Parathyroid adenoma (tissue), 2 donors: ENCODE measurements at regions not wholly inside any gene's neighbourhood (a gene's known extent, or its start where the extent isn't known, plus 50 kb on each side); places are given as distances from the start of the nearest gene placed in this dataset.

Source experiments
- H2AFZ ChIP-seq: fragments of 300-600 bp; sonication (generic); one replicate; pipeline ENCODE4 v1.7.0; 2017; ENCODE audit warnings: antibody characterized with exemption, mild to moderate bottlenecking
- H3K27ac ChIP-seq: fragments of 300-600 bp; sonication (generic); one replicate; pipeline ENCODE4 v1.7.0; 2017
- H3K27me3 ChIP-seq: fragments of 300-600 bp; sonication (generic); one replicate; pipeline ENCODE4 v1.7.0; 2017; ENCODE audit warnings: low read length; ENCODE audit not compliant: control insufficient read depth, insufficient read depth
- H3K36me3 ChIP-seq: fragments of 300-600 bp; sonication (generic); one replicate; pipeline ENCODE4 v1.7.0; 2017; ENCODE audit warnings: low read length; ENCODE audit not compliant: control insufficient read depth, insufficient read depth
- H3K4me1 ChIP-seq: fragments of 300-600 bp; sonication (generic); one replicate; pipeline ENCODE4 v1.7.0; 2017; ENCODE audit warnings: control low read depth
- H3K4me2 ChIP-seq: fragments of 300-600 bp; sonication (generic); one replicate; pipeline ENCODE4 v1.7.0; 2017; ENCODE audit warnings: low read length
- H3K4me3 ChIP-seq: fragments of 300-600 bp; sonication (generic); one replicate; pipeline ENCODE4 v1.7.0; 2017; ENCODE audit warnings: low read depth, low read length
- H3K79me2 ChIP-seq: fragments of 300-600 bp; sonication (generic); one replicate; pipeline ENCODE4 v1.7.0; 2017; ENCODE audit warnings: control low read depth
- H3K9ac ChIP-seq: fragments of 300-600 bp; sonication (generic); one replicate; pipeline ENCODE4 v1.7.0; 2017; ENCODE audit warnings: mild to moderate bottlenecking
- H3K9me3 ChIP-seq: fragments of 300-600 bp; sonication (generic); one replicate; pipeline ENCODE4 v1.7.0; 2017; ENCODE audit warnings: low read length; ENCODE audit not compliant: control insufficient read depth
- TF ChIP-seq, protein P1 (sequence below): fragments of 300-600 bp; sonication (generic); IDR thresholded peaks from one replicate; pipeline ENCODE4 v1.7.0; 2017; ENCODE audit warnings: antibody characterized with exemption, mild to moderate bottlenecking
- donor health status: primary hyperparathyroidism.

DNA sequence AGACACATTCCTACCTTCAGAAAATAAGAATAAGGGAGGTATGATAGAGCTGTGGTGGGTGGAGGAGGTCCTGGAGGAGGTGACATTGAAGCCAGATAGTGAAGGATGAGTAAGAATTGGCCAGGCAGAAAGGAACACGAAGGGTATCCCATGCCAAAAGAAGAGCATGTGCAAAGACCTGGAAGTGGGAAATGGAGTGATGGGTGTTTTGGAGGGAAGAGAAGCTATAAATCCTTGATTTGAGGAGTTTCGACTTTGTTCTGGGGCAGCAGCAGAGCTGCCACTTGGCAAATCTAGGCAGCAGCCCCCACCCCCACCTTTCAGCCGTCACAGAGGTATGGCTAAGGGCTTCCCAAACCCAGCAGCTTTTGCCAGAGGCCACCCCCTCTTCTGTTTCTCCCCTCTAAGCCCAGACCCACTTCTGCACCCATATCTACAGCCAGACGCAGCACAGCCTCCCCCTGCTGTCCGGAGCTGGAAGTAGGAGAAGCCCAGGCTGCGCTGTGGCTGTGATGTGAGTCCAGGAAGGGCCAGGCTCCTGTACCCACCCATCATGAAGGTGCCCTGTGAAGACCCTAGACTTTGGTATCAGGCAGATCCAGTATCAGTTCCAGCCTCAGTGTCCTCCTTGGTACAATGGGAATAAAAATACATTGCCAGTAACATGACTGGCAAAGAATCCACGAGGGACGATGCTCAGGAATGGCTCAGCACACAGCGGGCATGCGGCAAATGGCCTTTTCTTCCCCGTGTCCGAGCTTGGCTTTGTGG, 188.7 kb upstream of the LINGO1 start:
- Histone ChIP-seq H2AFZ (no peak overlapping the region), H3K9me3 (no peaks in the 10 kb centered on the region), H3K36me3 (no peaks in the 10 kb centered on the region), H3K4me3 (no peak overlapping the region), H3K27me3 (no peaks in the 10 kb centered on the region), H3K4me2 (no peak overlapping the region), H3K27ac (no peak overlapping the region), H3K9ac (no peak overlapping the region), H3K79me2 (no peaks in the 10 kb centered on the region), H3K4me1 (no peaks in the 10 kb centered on the region)
- TF ChIP-seq, protein P1, sequence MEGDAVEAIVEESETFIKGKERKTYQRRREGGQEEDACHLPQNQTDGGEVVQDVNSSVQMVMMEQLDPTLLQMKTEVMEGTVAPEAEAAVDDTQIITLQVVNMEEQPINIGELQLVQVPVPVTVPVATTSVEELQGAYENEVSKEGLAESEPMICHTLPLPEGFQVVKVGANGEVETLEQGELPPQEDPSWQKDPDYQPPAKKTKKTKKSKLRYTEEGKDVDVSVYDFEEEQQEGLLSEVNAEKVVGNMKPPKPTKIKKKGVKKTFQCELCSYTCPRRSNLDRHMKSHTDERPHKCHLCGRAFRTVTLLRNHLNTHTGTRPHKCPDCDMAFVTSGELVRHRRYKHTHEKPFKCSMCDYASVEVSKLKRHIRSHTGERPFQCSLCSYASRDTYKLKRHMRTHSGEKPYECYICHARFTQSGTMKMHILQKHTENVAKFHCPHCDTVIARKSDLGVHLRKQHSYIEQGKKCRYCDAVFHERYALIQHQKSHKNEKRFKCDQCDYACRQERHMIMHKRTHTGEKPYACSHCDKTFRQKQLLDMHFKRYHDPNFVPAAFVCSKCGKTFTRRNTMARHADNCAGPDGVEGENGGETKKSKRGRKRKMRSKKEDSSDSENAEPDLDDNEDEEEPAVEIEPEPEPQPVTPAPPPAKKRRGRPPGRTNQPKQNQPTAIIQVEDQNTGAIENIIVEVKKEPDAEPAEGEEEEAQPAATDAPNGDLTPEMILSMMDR: peak; percentile 48

DNA sequence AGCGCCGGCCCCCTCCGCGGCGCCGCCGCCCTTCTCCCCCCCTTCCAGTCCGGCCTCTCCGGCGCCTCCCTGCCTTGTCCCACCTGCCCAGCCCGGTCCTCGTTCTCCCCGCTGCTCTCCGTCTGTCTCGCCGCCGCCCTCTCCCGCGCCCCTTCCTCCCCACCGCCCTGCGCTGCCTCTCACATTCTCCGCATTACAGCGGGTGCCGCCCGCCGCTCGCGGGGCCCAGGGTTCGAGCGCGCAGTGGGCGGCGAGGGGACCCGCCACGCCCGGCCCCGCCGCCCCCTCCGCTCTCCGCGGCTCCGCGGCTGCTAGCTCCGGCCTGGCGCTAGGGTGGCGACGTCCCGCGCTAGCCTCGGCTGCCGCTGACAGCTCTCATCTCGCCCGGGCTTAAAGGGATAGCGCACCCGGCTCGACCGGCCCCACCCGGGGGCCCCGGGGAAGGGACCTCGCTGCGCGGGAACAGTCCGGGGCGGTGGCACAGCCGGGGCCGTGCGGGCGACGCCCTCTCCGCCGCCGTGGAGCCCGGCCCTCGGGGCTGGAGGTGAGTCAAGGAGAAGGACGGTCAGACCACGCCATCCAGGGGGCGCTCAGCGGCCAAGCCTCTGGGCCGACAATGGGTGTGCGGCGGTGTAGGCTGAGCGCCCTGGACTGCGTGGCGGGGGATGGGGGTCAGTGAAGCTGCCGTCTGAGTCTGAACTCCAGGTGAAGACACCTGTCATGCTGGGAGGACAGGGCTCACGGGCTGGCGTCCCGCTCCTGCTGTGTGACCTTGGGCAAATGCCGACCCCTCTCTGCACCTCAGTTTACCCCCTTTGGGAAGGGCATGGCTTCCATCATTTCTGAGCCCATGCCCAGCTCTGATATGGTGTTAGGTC, 187.4 kb upstream of the LINGO1 start:
- H3K4me1 ChIP-seq: no peaks in the 10 kb centered on the region
- H3K9ac ChIP-seq: no peak overlapping the region
- peak overlapping the region; percentile 38 for H3K4me2 ChIP-seq
- no peak overlapping the region for H3K27ac ChIP-seq
- no peaks in the 10 kb centered on the region for H3K9me3 ChIP-seq
- peak overlapping the region; percentile 42 for H2AFZ ChIP-seq
- no peaks in the 10 kb centered on the region for H3K36me3 ChIP-seq
- H3K27me3 ChIP-seq: no peaks in the 10 kb centered on the region
- TF ChIP-seq, protein P1: no peak
- H3K79me2 ChIP-seq: no peaks in the 10 kb centered on the region
- no peak overlapping the region for H3K4me3 ChIP-seq

DNA sequence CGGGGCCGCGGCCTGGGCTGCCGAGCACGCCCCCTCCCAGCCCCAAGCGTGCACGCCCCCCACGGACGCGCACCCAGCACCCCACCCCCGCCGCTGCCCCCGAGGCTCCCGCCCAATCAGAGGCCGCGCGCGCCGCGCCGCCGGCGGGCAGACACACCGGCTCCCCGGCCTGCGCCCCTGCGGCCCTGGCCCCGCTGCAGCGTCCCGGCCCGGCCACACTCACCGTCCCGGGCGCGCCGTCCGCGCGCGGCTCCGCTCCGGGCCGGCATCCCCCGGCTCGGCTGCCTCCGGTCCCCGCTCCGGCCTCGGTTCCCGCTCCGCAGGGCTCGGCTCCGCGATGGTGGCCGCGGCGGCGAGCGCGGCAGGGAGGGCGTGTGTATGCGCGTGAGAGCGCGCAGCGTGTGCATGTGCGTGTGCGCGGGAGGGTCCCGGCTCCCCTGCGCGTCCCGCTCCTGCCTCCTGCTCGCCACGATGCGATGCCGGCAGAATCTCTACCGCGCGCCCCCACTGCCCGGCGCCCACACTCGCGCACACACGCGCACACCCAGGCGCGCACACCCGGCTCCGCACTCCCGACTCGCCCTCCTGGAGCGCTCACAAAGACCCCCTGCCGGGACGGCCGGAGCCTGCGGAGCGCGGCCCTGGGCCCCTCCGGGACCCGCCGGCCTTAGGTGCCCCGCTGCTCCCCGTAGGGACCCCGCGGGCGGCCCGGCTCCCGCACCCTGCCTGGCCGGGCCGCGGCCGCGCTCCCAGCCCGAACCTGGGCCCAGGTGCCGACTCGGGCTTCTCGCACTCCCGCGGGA, 186.5 kb upstream of the LINGO1 start:
- no peaks in the 10 kb centered on the region for H3K79me2 ChIP-seq

DNA sequence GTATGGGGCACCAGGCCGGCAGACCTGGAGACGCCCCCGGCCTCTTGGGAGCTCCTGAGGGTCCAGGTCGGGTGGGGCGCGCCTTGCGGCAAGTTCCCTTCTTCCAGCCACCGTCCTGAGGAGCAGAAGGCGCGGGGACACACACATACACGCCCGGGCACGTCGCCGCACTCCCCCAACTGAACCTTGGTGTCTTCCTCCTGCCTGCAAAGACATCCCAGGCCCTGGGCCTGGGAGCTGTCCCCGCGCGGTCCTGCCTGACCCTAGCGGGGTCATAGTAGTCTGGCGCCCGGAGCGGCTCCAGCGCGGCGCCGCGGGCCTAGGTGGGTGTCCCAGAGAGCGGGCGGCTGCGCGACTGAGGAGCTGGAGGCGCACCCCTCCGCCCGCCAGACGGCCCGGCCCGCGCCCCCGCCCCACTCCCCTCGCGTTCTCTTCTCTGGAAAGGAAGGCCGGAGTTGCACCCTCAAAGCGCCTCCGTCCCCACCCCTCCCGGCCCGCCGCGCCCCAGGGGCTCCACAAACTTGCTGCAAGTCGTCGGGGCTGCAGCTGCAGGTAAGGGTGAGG, 185.9 kb upstream of the LINGO1 start:
- Histone ChIP-seq H3K79me2 (no peaks in the 10 kb centered on the region), H2AFZ (no peak overlapping the region), H3K27me3 (no peaks in the 10 kb centered on the region), H3K9me3 (no peaks in the 10 kb centered on the region), H3K4me3 (no peak overlapping the region), H3K4me2 (no peak overlapping the region), H3K36me3 (no peaks in the 10 kb centered on the region), H3K27ac (no peak overlapping the region), H3K9ac (no peak overlapping the region), H3K4me1 (no peaks in the 10 kb centered on the region)
- TF ChIP-seq, protein P1: no peak

More for the DNA sequence above, 186.5 kb upstream of the LINGO1 start:
- TF ChIP-seq, protein P1: no peak
- Histone ChIP-seq H3K27me3 (no peaks in the 10 kb centered on the region), H3K9ac (no peak overlapping the region), H3K9me3 (no peaks in the 10 kb centered on the region), H3K27ac (no peak overlapping the region), H3K4me3 (no peak overlapping the region), H2AFZ (no peak overlapping the region), H3K36me3 (no peaks in the 10 kb centered on the region), H3K4me1 (no peaks in the 10 kb centered on the region), H3K4me2 (no peak overlapping the region)
